Stimulated activated memory B cell treated with anti-CD40 and anti-IgM and Interleukin-4, amounts not matched to agents 10 μg/mL and 1 μg/mL and 100 μg/mL, for 72 hours (primary cell): ENCODE measurements at regions not wholly inside any gene's neighbourhood (a gene's known extent, or its start where the extent isn't known, plus 50 kb on each side); places are given as distances from the start of the nearest gene placed in this dataset.
A peak's percentile ranks its signal among the peaks of the same experiment; 100 is the strongest.

ENCODE experiments used
- ATAC-seq: fragments of 150-1000 bp; cut with Tn5 transposase; 2 replicates; pipeline ENCODE4 v1.10.0; 2021
- H3K27ac Mint-ChIP-seq: one replicate; pipeline ENCODE4 v1.8.0; 2022; ENCODE audit warnings: mild to moderate bottlenecking, mixed read lengths
- H3K27me3 Mint-ChIP-seq: one replicate; pipeline ENCODE4 v1.8.0; 2022; ENCODE audit warnings: mixed read lengths
- H3K36me3 Mint-ChIP-seq: one replicate; pipeline ENCODE4 v1.8.0; 2022; ENCODE audit warnings: mixed read lengths
- H3K4me1 Mint-ChIP-seq: one replicate; pipeline ENCODE4 v1.8.0; 2022; ENCODE audit warnings: mixed read lengths
- H3K4me3 Mint-ChIP-seq: one replicate; pipeline ENCODE4 v1.8.0; 2022; ENCODE audit warnings: mild to moderate bottlenecking, moderate library complexity, mixed read lengths
- H3K9me3 Mint-ChIP-seq: one replicate; pipeline ENCODE4 v1.8.0; 2022; ENCODE audit warnings: mixed read lengths

DNA sequence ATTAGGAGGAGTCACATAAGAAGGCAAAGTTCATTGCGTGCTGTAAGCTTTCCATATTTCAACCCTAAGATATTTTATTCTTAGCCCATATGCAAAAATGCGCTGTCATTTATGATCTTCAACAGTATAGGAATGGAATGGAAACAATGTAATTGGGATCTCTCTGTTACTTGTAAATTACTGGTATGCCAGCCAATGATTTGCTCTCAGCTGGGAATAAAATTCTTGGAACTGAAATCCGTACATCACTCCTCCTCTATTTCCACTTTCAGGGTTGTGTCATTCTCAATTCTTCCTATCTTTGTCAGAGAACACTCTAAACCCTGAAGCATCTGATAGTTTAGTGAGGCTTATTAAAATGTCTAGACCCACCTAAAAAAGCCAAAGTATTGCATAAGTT is 80.7 kb upstream of the STEAP4 start:
- Mint-ChIP-seq H3K9me3 (no peaks in the 10 kb centered on the region), H3K4me1 (no peaks in the 10 kb centered on the region), H3K27ac (no peak overlapping the region), H3K4me3 (no peak overlapping the region), H3K36me3 (no peaks in the 10 kb centered on the region), H3K27me3 (no peaks in the 10 kb centered on the region)
- ATAC-seq, result no peak

DNA sequence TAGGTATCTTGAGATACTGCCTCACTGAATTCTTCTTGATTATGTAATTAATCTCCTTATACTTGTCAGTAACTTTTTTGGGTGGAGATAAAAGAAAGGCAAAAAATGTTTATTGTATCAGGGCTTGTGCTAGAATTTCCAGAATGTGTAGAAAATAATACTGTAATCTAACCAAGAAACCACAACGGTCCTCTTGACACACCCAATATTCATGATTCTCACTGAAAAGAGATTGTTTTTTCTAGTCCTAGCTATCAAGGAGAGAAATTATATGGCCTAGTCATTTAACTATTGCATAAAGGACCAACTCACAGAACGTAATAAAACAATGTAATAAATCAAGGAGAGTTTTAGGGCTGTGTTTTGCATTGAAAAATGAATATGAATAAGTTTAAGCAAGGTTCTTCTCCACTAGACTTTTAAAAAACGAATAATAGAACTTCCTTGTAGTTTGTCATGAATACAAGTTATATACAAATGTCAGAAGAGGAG is 80.0 kb upstream of the STEAP4 start:
- H3K4me1 Mint-ChIP-seq, result no peaks in the 10 kb centered on the region

DNA sequence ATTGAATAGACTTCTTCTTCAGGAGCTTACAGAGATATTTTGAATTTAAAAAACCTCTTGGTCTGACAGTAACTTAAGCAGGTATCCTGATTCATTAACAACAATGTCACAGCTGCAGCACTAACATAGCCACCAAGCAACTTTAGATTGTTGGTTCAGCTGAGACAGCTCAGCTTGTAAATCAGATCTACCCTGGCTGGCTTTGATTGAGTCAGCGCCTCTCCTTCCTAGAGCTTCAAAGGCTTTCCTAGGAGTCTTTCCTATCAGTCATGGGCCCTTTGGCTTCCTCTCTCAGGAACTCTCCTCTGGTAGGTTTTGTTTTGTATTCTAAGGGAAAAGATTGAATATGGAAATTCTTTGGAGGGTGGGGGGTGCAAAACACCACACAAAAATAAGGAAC is 70.7 kb upstream of the STEAP4 start:
- no peaks in the 10 kb centered on the region for H3K9me3 Mint-ChIP-seq
- ATAC-seq, result no peak
- no peak overlapping the region for H3K4me3 Mint-ChIP-seq
- H3K4me1 Mint-ChIP-seq, result no peaks in the 10 kb centered on the region
- no peak overlapping the region for H3K27ac Mint-ChIP-seq
- no peaks in the 10 kb centered on the region for H3K36me3 Mint-ChIP-seq
- no peaks in the 10 kb centered on the region for H3K27me3 Mint-ChIP-seq

More for the DNA sequence above, 80.0 kb upstream of the STEAP4 start:
- Mint-ChIP-seq H3K27me3 (no peaks in the 10 kb centered on the region), H3K27ac (no peak overlapping the region), H3K36me3 (no peaks in the 10 kb centered on the region), H3K4me3 (no peak overlapping the region), H3K9me3 (no peaks in the 10 kb centered on the region)
- no peak for ATAC-seq

DNA sequence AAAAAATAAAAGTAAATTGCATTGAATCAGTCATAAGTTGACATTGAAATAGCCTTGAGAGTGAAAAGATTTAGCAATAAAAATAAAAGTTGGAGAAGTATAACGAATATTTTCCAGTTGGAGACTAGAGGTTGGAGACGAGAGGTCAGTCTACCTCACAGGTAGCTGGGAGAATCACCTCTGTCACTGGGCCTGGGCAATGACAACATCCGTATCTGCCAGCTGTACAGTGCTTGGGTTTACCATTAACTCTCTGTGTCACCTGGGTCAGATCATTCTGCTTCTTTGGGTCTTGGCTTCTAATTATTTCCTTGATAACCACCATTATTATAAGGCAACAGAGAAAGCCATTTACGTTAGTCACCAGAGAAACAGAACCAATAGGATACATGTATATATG is 62.0 kb upstream of the STEAP4 start:
- Mint-ChIP-seq H3K36me3 (no peaks in the 10 kb centered on the region), H3K27me3 (no peaks in the 10 kb centered on the region), H3K27ac (no peak overlapping the region), H3K4me3 (no peak overlapping the region), H3K4me1 (no peaks in the 10 kb centered on the region), H3K9me3 (no peaks in the 10 kb centered on the region)
- no peak for ATAC-seq

DNA sequence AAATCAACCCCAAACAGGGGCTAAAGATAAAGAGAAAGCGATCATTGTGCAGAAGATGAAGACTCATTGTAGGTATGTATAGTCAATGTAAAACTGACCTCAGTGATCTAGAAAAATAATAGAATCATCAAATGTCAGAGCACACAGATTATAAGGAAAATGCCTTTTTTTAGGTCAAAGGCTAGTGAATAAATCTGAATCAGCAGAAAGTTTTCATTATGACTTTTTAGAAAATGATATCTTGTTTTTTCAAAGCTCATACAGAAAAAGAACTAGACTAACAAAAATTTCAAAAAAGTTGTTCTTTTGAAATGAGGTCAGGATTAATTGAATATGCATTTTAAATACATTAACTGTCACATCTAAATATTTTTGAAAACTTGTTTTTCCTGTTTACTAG is 60.2 kb upstream of the STEAP4 start:
- no peaks in the 10 kb centered on the region for H3K9me3 Mint-ChIP-seq
- no peak for ATAC-seq
- H3K36me3 Mint-ChIP-seq, result no peaks in the 10 kb centered on the region
- H3K27ac Mint-ChIP-seq, result no peak overlapping the region
- no peaks in the 10 kb centered on the region for H3K4me1 Mint-ChIP-seq
- no peak overlapping the region for H3K4me3 Mint-ChIP-seq
- H3K27me3 Mint-ChIP-seq, result no peaks in the 10 kb centered on the region

DNA sequence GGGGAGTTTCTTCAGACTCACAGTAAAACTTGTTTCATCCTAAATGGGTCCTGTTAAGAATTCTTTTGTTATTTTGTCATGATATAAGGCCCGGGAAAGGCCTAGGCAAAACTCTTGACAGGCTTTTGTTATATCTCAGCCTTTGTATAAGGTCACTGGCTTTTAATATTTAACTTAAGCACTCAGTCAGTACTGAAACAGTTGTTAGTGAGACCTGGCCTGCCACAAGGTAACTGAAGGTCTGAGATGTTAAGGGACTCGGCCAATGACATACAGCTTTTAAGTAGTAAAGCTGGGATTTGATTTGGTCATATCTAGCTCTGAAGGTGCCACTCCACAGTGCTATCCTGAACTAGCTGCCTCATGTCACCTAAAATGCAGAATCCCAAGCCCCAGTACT is 57.2 kb upstream of the STEAP4 start:
- H3K27me3 Mint-ChIP-seq, result no peaks in the 10 kb centered on the region
- H3K36me3 Mint-ChIP-seq, result no peaks in the 10 kb centered on the region
- H3K27ac Mint-ChIP-seq, result no peak overlapping the region
- H3K4me3 Mint-ChIP-seq, result no peak overlapping the region
- no peak for ATAC-seq
- H3K9me3 Mint-ChIP-seq, result no peaks in the 10 kb centered on the region
- H3K4me1 Mint-ChIP-seq, result no peaks in the 10 kb centered on the region

DNA sequence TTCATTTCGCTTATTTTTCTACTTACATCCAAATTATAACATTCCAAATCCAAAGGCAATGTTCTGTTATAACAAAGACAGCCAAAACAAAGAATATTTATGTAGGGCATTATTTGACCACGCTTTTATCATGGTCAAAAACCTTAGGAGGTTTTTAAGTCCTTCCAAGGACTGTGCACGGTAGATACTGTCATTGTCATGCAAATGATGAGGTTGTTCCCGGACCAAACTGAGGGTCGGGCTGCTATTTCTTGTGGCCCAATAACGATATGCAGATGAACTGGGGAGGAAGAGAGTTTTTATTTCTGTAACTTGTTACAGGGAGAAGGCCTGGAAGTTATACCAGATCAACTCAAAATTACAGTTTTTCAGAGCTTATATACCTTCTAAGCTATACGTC is 56.6 kb upstream of the STEAP4 start:
- Mint-ChIP-seq H3K27ac (no peak overlapping the region), H3K27me3 (no peaks in the 10 kb centered on the region), H3K9me3 (no peaks in the 10 kb centered on the region), H3K4me3 (no peak overlapping the region), H3K36me3 (no peaks in the 10 kb centered on the region), H3K4me1 (no peaks in the 10 kb centered on the region)
- ATAC-seq, result no peak

DNA sequence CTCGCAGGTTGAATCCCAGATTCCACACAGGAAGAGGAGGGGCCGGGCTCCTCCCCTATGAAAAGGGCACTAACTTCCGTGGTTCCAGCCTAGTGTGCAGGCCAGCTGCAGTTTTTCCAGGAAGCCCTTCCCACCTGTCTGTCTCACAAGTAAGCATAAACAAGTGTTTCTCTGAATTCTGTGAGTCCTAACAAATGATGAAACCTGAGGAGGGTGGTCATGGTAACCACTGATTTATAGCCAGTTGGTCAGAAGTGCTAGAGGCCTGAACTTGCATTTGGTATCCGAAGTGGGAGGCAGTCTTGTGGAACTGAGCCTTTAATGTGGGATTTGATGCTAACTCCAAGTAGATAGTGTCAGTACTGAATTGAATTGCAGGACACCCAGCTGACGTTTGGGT is 54.7 kb upstream of the STEAP4 start:
- no peaks in the 10 kb centered on the region for H3K9me3 Mint-ChIP-seq
- no peaks in the 10 kb centered on the region for H3K27me3 Mint-ChIP-seq
- no peak overlapping the region for H3K4me3 Mint-ChIP-seq
- ATAC-seq, result no peak
- no peak overlapping the region for H3K27ac Mint-ChIP-seq
- no peaks in the 10 kb centered on the region for H3K4me1 Mint-ChIP-seq
- H3K36me3 Mint-ChIP-seq, result no peaks in the 10 kb centered on the region

DNA sequence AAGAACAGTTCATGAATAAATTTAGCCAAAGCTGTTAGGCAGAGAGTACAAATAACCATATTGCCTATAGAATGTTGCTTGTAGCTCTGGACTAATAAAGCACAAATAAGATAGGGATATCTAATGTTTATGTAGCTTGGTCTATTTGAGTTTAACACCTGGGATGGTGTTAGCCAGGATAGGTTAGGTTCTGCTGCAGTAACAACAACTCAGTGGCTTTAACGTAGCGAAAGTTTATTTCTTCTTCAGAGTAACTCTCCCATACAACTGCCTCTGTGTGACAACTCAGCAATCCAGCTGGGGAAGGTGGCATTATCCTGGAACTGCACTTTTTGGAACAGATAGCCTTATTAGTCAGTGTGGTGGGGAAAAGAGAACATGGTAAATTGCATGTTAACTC is 52.2 kb upstream of the STEAP4 start:
- Mint-ChIP-seq H3K27ac (no peak overlapping the region), H3K36me3 (no peaks in the 10 kb centered on the region)
- ATAC-seq, result no peak

DNA sequence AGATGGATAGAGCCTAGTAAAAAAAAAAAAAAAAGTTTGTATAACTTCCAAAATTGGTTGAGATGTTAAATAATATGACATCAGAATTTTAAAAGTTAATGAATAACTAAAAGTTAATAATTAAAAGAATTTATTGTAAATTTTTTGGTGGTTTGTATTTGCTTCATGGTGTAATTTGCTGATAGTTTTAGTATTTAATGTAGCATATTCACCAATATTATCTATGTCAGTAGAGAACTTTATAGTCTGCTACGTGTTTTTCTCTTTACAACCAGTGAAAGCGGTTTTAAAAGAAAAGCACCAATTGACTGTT is 51.8 kb upstream of the STEAP4 start:
- Mint-ChIP-seq H3K4me1 (no peaks in the 10 kb centered on the region), H3K9me3 (no peaks in the 10 kb centered on the region), H3K4me3 (no peak overlapping the region), H3K27me3 (no peaks in the 10 kb centered on the region), H3K27ac (no peak overlapping the region), H3K36me3 (no peaks in the 10 kb centered on the region)
- ATAC-seq, result no peak

More for the DNA sequence above, 52.2 kb upstream of the STEAP4 start:
- no peak overlapping the region for H3K4me3 Mint-ChIP-seq
- no peaks in the 10 kb centered on the region for H3K4me1 Mint-ChIP-seq
- H3K9me3 Mint-ChIP-seq, result no peaks in the 10 kb centered on the region
- no peaks in the 10 kb centered on the region for H3K27me3 Mint-ChIP-seq

DNA sequence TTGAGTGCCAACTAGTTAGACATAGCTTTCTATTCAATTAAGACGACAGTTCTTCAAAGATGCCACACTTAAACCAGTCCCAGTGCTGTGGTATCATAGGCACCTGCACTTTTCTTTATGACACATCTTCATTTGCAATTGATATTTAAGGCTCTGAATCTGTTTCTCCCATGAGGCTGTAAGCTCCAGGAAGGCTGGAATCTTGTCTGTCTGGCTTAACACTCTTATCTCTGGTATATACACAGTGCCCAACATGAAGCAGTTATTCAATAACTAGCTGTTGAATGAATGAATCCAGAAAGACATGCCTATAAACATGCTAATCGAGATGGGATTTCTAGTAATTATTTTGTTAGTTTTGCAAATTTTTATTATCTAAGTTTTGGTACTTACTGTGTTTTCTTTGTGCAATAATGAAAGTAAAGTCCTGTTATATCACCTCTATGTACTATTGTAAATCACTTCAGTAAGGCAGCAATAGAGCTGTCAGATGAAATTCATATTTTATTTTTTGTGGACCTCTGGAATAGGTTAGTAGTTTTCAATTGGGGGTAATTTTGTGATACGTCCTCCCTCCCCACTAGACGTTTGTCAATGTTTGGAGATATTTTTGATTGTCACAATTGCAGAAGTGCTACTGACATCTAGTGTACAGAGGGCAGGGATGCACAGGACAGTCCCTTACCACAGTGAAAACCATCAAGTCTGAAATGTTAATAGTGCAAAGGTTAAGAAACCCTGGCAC is 51.3 kb upstream of the STEAP4 start:
- ATAC-seq, result peak; percentile 55
- Mint-ChIP-seq H3K4me3 (no peak overlapping the region), H3K27me3 (no peaks in the 10 kb centered on the region), H3K27ac (no peak overlapping the region), H3K9me3 (no peaks in the 10 kb centered on the region), H3K4me1 (no peaks in the 10 kb centered on the region), H3K36me3 (no peaks in the 10 kb centered on the region)

DNA sequence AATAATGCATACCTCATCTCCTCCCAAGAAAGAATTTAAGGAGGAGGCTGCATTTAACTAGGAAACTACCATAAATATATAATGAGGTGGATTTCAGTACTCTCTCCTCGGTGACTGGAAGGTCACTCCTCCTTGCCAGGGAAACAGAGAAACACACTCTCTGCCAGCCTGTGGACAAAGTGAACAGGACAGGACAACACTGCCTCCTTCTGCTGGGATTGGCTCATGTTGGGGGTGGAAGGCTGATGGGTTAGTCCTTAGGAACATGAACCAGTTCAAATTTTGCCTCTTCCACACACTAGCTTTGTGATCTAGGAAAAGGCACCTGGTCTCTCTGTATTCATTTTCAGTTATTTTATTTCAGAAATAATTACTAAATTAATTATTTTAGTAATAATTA is 50.6 kb upstream of the STEAP4 start:
- Mint-ChIP-seq H3K27ac (no peak overlapping the region), H3K36me3 (no peaks in the 10 kb centered on the region), H3K27me3 (no peaks in the 10 kb centered on the region), H3K4me3 (no peak overlapping the region), H3K9me3 (no peaks in the 10 kb centered on the region), H3K4me1 (no peaks in the 10 kb centered on the region)
- ATAC-seq, result no peak
